Psoas muscle (tissue), 7 donors: ENCODE measurements at regions not wholly inside any gene's neighbourhood (a gene's known extent, or its start where the extent isn't known, plus 50 kb on each side); places are given as distances from the start of the nearest gene placed in this dataset.

Source experiments
- ATAC-seq, 4 donors: fragments of 200-7000 bp; cut with Tn5 transposase; one replicate each; pipeline ENCODE4 v1.9.1; 2020; ENCODE audit warnings: moderate library complexity in 3 of 4, mild to moderate bottlenecking in 2 of 4
- DNase-seq, 2 donors: peaks; one replicate each; pipeline ENCODE4 v3.0.0-alpha.2; 2020
- H3K27ac ChIP-seq: fragments of 200-600 bp; one replicate; pipeline ENCODE4 v1.8.0; 2022
- H3K27me3 ChIP-seq, 3 donors: fragments of 200-600 bp in 1 of 3; one replicate each; pipeline versions ENCODE4 v1.6.1 to v1.8.0; 2013 to 2022; ENCODE audit warnings: low read length in 2 of 3, mild to moderate bottlenecking in 2 of 3, moderate library complexity in 1 of 3; ENCODE audit not compliant: insufficient read depth in 3 of 3
- H3K36me3 ChIP-seq, 2 donors: fragments of 200-600 bp in 1 of 2; one replicate each; pipeline versions ENCODE4 v1.6.1 to v1.8.0; 2013 to 2022; ENCODE audit warnings: low read depth in 1 of 2, mild to moderate bottlenecking in 1 of 2, moderate library complexity in 1 of 2; ENCODE audit not compliant: insufficient read depth in 1 of 2
- H3K4me1 ChIP-seq: fragments of 200-600 bp; one replicate; pipeline ENCODE4 v1.8.0; 2022
- H3K4me3 ChIP-seq: fragments of 200-600 bp; one replicate; pipeline ENCODE4 v1.8.0; 2022; ENCODE audit warnings: mild to moderate bottlenecking
- H3K9me3 ChIP-seq: fragments of 200-600 bp; one replicate; pipeline ENCODE4 v1.8.0; 2022
- CTCF ChIP-seq: fragments of 200-600 bp; IDR thresholded peaks from one replicate; pipeline ENCODE4 v1.8.0; 2022; ENCODE audit warnings: antibody characterized with exemption
- WGBS, 3 donors: extraction: QIAGEN DNeasy Blood & Tissue Kit; methylation state at CpG; one replicate each; pipeline versions ENCODE4 v1.1.6 to v1.1.7; 2013; 5-methylcytosine and 5-hydroxymethylcytosine counted together
- intact Hi-C, 2 donors: fragments of 100-400 bp; cut with DNase I; formaldehyde crosslinking; loops; one replicate each; pipeline versions ENCODE4 v1.11.0 to v1.14.2; 2022
- donor health status: healthy with polysubstance abuse.
- donor health status: DM: no; HTN: no; CAD: no; lungs with moderate emphysema.
- donor health status: Bipolar disorder and iron deficiency.
- donor health status: healthy.
- donor health status: DM: yes; HTN: yes; CAD: no.
- donor health status: DM: no; HTN: no; CAD: no.
- donor health status: DM: yes; HTN: yes; CAD: no.

DNA sequence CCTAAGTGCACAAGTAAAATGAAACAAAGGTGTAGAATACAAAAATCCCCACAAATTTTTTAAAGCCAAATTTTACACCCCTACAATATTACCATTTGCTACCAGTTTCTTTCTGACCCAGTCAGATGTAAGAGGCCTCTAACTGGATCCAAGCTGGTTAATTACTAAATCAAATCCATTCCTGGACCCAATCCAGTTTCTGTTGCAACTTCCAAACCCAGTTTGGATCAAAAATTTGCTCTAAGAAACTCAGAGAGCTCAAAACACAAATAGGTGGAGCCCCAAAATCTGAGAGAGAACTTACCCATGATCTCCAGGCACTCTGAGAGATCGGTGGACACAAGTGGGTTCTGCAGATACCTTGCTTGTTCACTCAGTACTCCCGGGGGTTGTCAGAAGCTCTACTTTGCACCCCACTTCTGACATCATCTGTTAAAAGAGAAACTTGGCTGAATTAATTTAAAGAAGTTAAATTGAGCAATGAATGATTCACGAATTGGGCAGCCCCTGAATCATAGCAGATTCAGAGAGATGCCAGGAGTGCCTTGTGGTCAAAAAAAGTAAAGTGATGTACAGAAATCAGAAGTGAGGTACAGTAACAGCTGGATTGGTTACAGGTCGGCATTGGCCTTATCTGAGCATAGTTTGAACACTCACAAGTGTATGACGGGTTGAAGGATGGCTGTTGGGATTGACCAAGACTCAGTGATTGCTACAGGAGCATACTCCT is 448.0 kb downstream of the KCNT2 start:
- Histone ChIP-seq H3K4me1 (no peaks in the 10 kb centered on the region), H3K9me3 (no peaks in the 10 kb centered on the region), H3K36me3 (no peaks in the 10 kb centered on the region), H3K27ac (no peak overlapping the region), H3K4me3 (no peak overlapping the region), H3K27me3 (no peaks in the 10 kb centered on the region)
- ATAC-seq (no peak), DNase-seq (no peak)
- no peak for TF ChIP-seq CTCF
- intact Hi-C loops = no loop called here
- 71 to 87% (median 71%) methylated on average over 5 of the region's 5 CpGs for WGBS, 3 donors

DNA sequence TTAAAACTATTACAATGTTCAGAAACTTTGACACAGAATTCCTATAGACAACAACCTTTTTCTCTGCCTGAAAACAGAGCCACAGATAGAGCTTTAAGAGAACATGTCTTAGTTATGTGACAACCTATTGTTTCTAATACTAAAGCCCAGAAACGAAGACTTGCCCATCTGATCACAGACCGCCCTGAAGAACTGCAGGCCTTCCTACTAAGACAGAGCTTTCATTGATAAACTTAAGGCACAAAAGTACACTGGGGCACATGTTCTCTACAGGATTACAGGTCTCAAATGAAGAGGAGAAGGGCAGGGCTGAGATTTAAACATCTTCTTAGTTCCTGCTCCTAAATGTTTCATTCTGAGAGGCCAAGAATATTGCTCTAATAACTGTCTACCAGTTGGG is 452.7 kb downstream of the KCNT2 start:
- WGBS, 3 donors = 83 to 94% (median 90%) methylated on average over 2 of the region's 2 CpGs
- Histone ChIP-seq H3K4me3 (no peak overlapping the region), H3K27me3 (no peaks in the 10 kb centered on the region), H3K36me3 (no peaks in the 10 kb centered on the region), H3K4me1 (no peaks in the 10 kb centered on the region), H3K9me3 (no peaks in the 10 kb centered on the region), H3K27ac (no peak overlapping the region)
- DNase-seq (no peak), ATAC-seq (no peak)
- intact Hi-C loops = no loop called here
- no peak for TF ChIP-seq CTCF

DNA sequence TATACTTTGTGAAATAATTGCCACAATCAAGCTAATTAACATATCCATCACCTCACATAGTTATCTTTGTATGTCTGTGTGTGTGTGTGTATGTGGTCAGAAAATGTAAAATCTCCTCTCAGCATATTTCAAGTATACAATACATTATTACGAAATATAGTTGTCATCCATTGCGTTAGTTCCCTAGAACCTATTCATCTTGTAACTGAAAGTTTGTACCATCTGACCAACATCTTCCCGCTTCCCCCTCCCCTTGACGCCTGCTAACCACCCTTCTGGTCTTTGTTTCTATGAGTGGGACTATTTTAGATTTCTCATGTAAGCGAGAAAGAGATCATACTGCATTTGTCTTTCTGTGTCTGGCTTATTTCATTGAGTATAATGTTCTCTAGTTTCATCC is 455.3 kb downstream of the KCNT2 start:
- no peak overlapping the region for H3K27ac ChIP-seq
- ATAC-seq (no peak), DNase-seq (no peak)
- no peak overlapping the region for H3K4me3 ChIP-seq
- 91 to 94% (median 92%) methylated on average over 5 of the region's 5 CpGs for WGBS, 3 donors
- TF ChIP-seq CTCF = no peak
- intact Hi-C loops = no loop called here
- H3K36me3 ChIP-seq = no peaks in the 10 kb centered on the region
- H3K27me3 ChIP-seq = no peaks in the 10 kb centered on the region
- no peaks in the 10 kb centered on the region for H3K4me1 ChIP-seq
- no peaks in the 10 kb centered on the region for H3K9me3 ChIP-seq

- no peak for TF ChIP-seq CTCF
- intact Hi-C loops = no loop called here
- Histone ChIP-seq H3K27ac (no peak overlapping the region), H3K27me3 (no peaks in the 10 kb centered on the region), H3K36me3 (no peaks in the 10 kb centered on the region), H3K4me1 (no peaks in the 10 kb centered on the region), H3K9me3 (no peaks in the 10 kb centered on the region), H3K4me3 (no peak overlapping the region)
- no peak for ATAC-seq
- 65 to 71% (median 66%) methylated on average over 3 of the region's 3 CpGs for WGBS, 3 donors
- no peak for DNase-seq
These were observed 456.2 kb downstream of the KCNT2 start for GRCh38 chr1:196152086-196152485.
